ENCODE measurements at regions not wholly inside any gene's neighbourhood (a gene's known extent, or its start where the extent isn't known, plus 50 kb on each side); places are given as distances from the start of the nearest gene placed in this dataset.

- Histone ChIP-seq H3K79me1 (ENCODE audit: low read depth in 1 of 2, low read length in 2 of 2) (no peaks in the 10 kb centered on the region), H3K9me3 (ENCODE audit: control insufficient read depth, insufficient read depth, low read length) (peaks cover 3% of the 10 kb centered on the region; the same call in 1 of the 2 replicates), H2BK120ac (ENCODE audit: low read depth, low read length) (no peak overlapping the region), H3K14ac (replicated peaks; ENCODE audit: low read depth, low read length) (no peak overlapping the region), H3K4me2 (ENCODE audit: low read depth, low read length) (no peak overlapping the region), H3K9ac (ENCODE audit: low read depth, low read length) (no peak overlapping the region), H3K4ac (ENCODE audit: low read depth, low read length) (no peak overlapping the region), H2BK20ac (ENCODE audit: low read depth, low read length) (no peak overlapping the region), H4K5ac (ENCODE audit: low read depth, low read length) (no peak overlapping the region), H3K4me1 (ENCODE audit: control insufficient read depth, insufficient read depth, low read length) (no peaks in the 10 kb centered on the region), H3K27me3 (ENCODE audit: control insufficient read depth, insufficient read depth, low read length) (peaks cover 2% of the 10 kb centered on the region; the same call in 1 of the 2 replicates), H2AK9ac (replicated peaks; ENCODE audit: low read depth, low read length, poor library complexity) (no peak overlapping the region), H3K4me3 (ENCODE audit: insufficient read depth, low read depth, low read length) (no peak overlapping the region), H3K18ac (ENCODE audit: low read depth, low read length) (no peak overlapping the region), H3K23ac (ENCODE audit: low read depth, low read length) (no peak overlapping the region), H3K36me3 (ENCODE audit: control insufficient read depth, insufficient read depth, low read length) (no peaks in the 10 kb centered on the region), H3K27ac (ENCODE audit: insufficient read depth, low read length) (no peak overlapping the region), H4K8ac (ENCODE audit: low read depth in 2 of 2, low read length in 2 of 2) (no peak overlapping the region), H2AK5ac (ENCODE audit: low read depth, low read length) (no peak overlapping the region), H4K20me1 (ENCODE audit: insufficient read depth, low read length) (no peaks in the 10 kb centered on the region), H4K91ac (ENCODE audit: insufficient read depth, low read depth, low read length) (no peak overlapping the region), H3K9me1 (ENCODE audit: insufficient read depth, low read length) (no peaks in the 10 kb centered on the region), H2AFZ (replicated peaks; ENCODE audit: low read length, poor library complexity) (no peak overlapping the region), H3K56ac (ENCODE audit: extremely low read depth, insufficient read depth, low read length) (no peak overlapping the region), H2BK5ac (ENCODE audit: low read depth, low read length, poor library complexity, severe bottlenecking) (no peak overlapping the region), H2BK15ac (ENCODE audit: low read depth, low read length) (no peak overlapping the region)
- WGBS, 2 experiments (ENCODE audit: extremely low coverage in 2 of 2, insufficient read length in 1 of 2) = no CpG with 5 or more reads among the region's 2 CpGs
- POLR2A ChIA-PET (ENCODE audit: unreplicated experiment) = no interaction called here
- ATAC-seq (ENCODE audit: low read depth) = no peak
- CTCF ChIA-PET = no interaction called here
- no peak for DNase-seq
- in situ Hi-C loops (cut with MboI; ENCODE audit: low sequenced_read_pairs) = no loop called here
- dilution Hi-C loops (cut with HindIII; ENCODE audit: low sequenced_read_pairs, unreplicated experiment) = no loop called here
- TF ChIP-seq POLR2A (IDR thresholded peaks at IDR 0.05; ENCODE audit: low read depth, low read length) (no peak), MAZ (IDR thresholded peaks at IDR 0.05; ENCODE audit: borderline replicate concordance, low read depth, low read length) (no peak), FOS (IDR thresholded peaks at IDR 0.05; ENCODE audit: low read depth, low read length) (no peak), RAD21 (IDR thresholded peaks at IDR 0.05; ENCODE audit: low read length) (no peak)
- TF ChIP-seq, protein P1, sequence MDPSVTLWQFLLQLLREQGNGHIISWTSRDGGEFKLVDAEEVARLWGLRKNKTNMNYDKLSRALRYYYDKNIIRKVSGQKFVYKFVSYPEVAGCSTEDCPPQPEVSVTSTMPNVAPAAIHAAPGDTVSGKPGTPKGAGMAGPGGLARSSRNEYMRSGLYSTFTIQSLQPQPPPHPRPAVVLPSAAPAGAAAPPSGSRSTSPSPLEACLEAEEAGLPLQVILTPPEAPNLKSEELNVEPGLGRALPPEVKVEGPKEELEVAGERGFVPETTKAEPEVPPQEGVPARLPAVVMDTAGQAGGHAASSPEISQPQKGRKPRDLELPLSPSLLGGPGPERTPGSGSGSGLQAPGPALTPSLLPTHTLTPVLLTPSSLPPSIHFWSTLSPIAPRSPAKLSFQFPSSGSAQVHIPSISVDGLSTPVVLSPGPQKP (IDR thresholded peaks at IDR 0.05; ENCODE audit: borderline replicate concordance, low read depth, low read length) = no peak
- intact Hi-C loops (cut with micrococcal nuclease) = no loop called here
- no TSS peak for BruUV-seq (replicated peaks)
Observed at GRCh38 chr16:65421596-65421995, 299.7 kb upstream of the CDH11 start.
